GM12801 (cell line): ENCODE measurements at regions not wholly inside any gene's neighbourhood (a gene's known extent, or its start where the extent isn't known, plus 50 kb on each side); places are given as distances from the start of the nearest gene placed in this dataset.

Source experiments
- TF ChIP-seq, protein P1 (sequence below): IDR thresholded peaks from one replicate; pipeline ENCODE4 v1.5.1; 2011; ENCODE audit warnings: control low read depth; ENCODE audit not compliant: insufficient read length; ENCODE audit errors: extremely low read depth

DNA sequence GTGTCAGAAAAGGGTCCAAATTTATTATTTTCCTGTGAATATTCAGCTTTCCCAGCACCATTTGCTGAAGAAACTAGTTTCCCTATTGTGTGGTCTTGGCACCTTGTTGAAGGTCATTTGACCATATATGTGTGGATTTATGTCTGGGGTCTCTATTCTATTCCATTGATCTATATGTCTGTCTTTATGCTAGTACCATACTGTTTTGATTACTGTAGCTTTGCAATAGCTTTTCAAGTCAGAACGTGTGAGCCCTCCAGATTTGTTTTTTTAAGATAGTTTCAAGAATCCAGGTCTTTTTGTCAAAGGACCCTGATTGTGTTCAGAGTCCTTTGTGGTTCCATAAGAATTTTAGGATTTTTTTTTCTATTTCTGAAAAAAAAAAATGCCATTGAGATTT is 79.0 kb upstream of the WAC start:
- TF ChIP-seq, protein P1, sequence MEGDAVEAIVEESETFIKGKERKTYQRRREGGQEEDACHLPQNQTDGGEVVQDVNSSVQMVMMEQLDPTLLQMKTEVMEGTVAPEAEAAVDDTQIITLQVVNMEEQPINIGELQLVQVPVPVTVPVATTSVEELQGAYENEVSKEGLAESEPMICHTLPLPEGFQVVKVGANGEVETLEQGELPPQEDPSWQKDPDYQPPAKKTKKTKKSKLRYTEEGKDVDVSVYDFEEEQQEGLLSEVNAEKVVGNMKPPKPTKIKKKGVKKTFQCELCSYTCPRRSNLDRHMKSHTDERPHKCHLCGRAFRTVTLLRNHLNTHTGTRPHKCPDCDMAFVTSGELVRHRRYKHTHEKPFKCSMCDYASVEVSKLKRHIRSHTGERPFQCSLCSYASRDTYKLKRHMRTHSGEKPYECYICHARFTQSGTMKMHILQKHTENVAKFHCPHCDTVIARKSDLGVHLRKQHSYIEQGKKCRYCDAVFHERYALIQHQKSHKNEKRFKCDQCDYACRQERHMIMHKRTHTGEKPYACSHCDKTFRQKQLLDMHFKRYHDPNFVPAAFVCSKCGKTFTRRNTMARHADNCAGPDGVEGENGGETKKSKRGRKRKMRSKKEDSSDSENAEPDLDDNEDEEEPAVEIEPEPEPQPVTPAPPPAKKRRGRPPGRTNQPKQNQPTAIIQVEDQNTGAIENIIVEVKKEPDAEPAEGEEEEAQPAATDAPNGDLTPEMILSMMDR = no peak

DNA sequence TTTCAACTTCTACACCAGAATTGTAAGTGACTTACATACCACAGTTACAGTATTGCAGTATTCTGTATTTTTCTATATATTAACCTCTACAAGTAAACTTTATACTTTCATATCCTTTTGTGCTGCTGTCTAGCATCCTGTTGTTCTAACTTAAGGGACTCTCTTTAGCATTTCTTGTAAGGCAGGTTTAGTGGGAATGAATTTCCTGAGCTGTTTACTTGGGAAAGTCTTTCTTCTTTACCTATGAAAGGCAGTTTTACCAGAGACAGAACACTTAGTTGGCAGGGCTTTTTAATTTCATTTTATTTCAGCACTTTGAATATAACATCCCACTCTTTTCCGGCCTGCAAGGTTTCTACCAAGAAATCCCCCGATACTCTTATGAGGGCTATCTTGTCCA is 75.8 kb upstream of the WAC start:
- TF ChIP-seq, protein P1 = no peak

DNA sequence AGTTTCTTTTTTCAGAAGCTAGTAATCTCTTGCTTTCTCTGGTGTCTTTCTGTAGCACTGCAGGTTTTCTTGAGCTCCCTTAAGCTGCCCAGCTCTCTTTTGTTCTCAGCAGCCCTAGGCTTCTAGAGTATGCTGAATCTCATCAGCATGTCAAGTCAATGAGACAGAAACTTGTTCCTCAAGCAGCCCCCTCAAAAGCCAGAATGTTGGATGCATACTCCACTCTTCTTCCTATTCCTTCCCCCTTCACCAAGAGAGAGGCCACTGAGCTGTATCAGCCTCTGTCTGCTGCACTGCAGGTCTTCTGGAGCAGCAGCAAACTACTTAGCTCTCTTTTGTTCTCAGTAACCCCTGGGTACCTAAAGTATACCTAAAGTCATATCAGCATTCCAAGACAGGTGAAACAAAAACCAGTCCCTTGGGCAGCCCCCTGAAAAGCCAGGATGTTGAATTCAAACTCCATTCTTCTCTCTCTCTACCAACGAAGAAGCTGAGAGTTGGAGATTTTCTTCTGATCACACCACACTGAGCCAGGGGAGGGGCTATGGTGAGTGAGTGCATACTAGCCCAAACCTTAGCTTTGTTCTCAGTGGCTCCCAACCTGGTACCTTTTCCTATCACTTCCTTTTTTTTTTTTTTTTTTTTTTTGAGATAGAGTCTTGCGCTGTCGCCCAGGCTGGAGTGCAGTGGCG is 73.3 kb upstream of the WAC start:
- TF ChIP-seq, protein P1 = no peak

DNA sequence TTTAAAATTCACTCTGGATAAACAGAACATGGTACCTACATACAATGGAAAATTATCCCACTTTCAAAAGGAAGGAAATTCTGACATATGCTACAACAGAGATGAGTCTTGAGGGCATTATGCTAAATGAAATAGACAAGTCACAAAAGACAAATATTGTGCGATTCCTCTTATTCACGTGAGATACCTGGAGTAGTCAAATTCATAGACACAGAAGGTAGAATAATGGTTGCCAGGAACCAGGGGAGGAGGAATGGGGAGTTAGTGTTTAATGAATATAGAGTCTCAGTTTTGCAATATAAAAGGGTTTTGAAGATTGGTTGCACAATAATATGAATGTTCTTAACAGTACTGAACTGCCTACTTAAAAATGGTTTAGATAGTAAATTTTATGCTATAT is 69.8 kb upstream of the WAC start:
- TF ChIP-seq, protein P1 = no peak

DNA sequence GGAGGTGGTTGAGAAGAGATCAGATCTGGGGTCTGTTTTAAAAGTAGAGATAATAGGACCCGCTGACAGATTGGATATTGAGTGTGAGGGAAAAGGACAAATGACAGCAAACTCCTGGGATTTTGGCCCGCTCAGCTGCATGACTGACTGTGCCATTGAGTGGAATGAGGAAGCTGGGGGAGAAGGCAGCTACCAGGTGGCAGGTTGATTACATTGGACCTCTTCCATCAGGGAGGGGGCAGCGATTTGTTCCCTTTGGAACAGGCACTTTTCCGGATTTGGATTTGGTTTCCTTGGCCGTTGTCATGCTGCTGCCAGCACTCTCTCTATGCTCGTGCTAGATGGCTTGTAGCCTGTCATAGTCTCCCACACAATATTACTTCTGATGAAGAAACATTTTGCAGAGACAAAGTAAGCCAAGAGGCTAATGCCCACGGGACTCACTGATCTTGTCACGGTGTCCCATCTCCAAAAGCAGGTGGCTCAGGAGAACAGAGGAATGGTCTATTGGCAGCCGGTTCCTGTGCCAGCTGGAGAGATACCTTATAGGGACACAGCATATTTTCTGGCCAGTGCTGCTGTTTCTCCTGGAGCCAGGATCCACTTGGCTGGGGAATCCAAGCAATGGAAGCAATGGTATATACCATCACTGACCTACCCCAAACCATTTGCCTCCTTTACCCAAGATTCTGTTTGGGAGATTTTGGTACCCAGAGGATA is 69.1 kb upstream of the WAC start:
- TF ChIP-seq, protein P1 = no peak

DNA sequence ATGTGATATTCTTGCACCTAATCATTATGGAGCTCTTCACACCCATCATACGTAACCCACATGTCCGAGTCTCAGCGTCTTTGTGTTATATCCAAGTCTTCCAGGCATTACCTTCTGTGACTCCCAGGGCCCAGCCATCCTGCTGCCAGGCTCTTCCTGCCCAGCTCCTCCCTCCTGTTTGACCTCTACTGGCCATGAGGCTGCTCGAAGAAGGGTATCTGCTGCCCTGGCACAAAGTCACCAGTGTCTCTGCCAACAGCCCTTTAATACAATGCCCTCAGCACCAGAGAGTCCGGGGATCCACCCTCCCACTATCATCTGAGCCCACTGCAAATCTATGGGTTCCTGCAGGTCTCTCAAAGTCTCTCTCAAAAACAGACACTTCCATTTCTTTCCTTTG is 65.3 kb upstream of the WAC start:
- TF ChIP-seq, protein P1 = no peak

DNA sequence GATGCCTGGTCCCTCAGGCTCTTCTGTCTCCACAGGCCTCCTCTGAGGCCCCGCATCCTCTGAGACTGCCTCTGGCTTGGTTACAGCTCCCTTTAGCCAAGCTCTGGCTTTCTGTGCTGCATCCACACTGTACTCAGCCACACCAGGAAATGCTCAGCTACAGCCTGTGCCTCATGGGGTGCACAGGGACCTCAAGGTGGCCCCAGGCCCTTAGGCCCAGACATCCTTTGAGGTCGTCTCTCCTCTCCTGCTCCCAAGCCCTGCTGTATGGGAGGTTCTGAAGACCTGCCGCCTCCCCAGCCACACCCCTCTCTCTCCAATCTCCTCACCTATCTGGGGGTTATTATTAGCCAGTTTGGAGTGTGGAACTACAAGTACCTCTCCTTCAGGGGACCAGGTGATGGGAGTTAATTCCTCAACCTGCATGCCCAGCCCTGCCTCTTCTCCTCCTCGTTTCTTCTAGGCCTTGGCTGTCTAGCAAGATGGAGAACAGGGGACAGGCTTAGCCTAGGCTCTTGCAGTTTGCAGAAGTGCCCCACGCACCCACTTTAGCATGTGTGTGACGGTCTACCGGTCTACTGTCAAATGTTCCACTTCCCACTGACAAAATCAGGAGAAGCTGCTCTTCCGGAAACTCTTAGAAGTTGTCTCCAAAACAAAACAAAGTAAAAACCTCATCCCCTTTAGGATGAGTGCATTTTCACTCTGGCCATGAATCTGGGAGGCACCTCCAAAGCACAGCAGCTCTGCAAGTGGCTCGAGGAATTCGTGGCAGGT is 64.0 kb upstream of the WAC start:
- TF ChIP-seq, protein P1 = no peak
